ENCODE measurements at regions not wholly inside any gene's neighbourhood (a gene's known extent, or its start where the extent isn't known, plus 50 kb on each side); places are given as distances from the start of the nearest gene placed in this dataset.

DNA sequence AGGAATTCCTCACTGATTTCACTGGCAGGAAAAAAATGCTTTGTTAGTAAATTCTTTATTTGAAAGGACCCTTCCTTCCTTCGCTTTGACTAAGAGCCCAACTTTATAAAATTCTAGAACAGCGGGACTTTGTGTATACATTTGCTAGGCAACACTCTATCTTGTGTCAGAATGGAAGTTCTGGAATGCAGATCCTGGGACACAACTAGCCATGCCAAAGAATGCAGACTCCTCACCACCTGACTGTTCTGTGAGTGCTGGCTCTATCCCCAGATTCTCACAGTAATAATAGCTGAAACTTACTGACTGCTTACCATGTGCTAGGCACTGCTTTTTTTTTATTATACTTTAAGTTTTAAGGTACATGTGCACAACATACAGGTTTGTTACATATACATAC lies 73.3 kb upstream of the ZDHHC15 start (continued):
- TF ChIP-seq, protein P1, sequence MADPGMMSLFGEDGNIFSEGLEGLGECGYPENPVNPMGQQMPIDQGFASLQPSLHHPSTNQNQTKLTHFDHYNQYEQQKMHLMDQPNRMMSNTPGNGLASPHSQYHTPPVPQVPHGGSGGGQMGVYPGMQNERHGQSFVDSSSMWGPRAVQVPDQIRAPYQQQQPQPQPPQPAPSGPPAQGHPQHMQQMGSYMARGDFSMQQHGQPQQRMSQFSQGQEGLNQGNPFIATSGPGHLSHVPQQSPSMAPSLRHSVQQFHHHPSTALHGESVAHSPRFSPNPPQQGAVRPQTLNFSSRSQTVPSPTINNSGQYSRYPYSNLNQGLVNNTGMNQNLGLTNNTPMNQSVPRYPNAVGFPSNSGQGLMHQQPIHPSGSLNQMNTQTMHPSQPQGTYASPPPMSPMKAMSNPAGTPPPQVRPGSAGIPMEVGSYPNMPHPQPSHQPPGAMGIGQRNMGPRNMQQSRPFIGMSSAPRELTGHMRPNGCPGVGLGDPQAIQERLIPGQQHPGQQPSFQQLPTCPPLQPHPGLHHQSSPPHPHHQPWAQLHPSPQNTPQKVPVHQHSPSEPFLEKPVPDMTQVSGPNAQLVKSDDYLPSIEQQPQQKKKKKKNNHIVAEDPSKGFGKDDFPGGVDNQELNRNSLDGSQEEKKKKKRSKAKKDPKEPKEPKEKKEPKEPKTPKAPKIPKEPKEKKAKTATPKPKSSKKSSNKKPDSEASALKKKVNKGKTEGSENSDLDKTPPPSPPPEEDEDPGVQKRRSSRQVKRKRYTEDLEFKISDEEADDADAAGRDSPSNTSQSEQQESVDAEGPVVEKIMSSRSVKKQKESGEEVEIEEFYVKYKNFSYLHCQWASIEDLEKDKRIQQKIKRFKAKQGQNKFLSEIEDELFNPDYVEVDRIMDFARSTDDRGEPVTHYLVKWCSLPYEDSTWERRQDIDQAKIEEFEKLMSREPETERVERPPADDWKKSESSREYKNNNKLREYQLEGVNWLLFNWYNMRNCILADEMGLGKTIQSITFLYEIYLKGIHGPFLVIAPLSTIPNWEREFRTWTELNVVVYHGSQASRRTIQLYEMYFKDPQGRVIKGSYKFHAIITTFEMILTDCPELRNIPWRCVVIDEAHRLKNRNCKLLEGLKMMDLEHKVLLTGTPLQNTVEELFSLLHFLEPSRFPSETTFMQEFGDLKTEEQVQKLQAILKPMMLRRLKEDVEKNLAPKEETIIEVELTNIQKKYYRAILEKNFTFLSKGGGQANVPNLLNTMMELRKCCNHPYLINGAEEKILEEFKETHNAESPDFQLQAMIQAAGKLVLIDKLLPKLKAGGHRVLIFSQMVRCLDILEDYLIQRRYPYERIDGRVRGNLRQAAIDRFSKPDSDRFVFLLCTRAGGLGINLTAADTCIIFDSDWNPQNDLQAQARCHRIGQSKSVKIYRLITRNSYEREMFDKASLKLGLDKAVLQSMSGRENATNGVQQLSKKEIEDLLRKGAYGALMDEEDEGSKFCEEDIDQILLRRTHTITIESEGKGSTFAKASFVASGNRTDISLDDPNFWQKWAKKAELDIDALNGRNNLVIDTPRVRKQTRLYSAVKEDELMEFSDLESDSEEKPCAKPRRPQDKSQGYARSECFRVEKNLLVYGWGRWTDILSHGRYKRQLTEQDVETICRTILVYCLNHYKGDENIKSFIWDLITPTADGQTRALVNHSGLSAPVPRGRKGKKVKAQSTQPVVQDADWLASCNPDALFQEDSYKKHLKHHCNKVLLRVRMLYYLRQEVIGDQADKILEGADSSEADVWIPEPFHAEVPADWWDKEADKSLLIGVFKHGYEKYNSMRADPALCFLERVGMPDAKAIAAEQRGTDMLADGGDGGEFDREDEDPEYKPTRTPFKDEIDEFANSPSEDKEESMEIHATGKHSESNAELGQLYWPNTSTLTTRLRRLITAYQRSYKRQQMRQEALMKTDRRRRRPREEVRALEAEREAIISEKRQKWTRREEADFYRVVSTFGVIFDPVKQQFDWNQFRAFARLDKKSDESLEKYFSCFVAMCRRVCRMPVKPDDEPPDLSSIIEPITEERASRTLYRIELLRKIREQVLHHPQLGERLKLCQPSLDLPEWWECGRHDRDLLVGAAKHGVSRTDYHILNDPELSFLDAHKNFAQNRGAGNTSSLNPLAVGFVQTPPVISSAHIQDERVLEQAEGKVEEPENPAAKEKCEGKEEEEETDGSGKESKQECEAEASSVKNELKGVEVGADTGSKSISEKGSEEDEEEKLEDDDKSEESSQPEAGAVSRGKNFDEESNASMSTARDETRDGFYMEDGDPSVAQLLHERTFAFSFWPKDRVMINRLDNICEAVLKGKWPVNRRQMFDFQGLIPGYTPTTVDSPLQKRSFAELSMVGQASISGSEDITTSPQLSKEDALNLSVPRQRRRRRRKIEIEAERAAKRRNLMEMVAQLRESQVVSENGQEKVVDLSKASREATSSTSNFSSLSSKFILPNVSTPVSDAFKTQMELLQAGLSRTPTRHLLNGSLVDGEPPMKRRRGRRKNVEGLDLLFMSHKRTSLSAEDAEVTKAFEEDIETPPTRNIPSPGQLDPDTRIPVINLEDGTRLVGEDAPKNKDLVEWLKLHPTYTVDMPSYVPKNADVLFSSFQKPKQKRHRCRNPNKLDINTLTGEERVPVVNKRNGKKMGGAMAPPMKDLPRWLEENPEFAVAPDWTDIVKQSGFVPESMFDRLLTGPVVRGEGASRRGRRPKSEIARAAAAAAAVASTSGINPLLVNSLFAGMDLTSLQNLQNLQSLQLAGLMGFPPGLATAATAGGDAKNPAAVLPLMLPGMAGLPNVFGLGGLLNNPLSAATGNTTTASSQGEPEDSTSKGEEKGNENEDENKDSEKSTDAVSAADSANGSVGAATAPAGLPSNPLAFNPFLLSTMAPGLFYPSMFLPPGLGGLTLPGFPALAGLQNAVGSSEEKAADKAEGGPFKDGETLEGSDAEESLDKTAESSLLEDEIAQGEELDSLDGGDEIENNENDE (IDR thresholded peaks at IDR 0.05; ENCODE audit: insufficient replicate concordance, low read length) = no peak
- TF ChIP-seq, protein P2, sequence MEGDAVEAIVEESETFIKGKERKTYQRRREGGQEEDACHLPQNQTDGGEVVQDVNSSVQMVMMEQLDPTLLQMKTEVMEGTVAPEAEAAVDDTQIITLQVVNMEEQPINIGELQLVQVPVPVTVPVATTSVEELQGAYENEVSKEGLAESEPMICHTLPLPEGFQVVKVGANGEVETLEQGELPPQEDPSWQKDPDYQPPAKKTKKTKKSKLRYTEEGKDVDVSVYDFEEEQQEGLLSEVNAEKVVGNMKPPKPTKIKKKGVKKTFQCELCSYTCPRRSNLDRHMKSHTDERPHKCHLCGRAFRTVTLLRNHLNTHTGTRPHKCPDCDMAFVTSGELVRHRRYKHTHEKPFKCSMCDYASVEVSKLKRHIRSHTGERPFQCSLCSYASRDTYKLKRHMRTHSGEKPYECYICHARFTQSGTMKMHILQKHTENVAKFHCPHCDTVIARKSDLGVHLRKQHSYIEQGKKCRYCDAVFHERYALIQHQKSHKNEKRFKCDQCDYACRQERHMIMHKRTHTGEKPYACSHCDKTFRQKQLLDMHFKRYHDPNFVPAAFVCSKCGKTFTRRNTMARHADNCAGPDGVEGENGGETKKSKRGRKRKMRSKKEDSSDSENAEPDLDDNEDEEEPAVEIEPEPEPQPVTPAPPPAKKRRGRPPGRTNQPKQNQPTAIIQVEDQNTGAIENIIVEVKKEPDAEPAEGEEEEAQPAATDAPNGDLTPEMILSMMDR (IDR thresholded peaks at IDR 0.05; ENCODE audit: control extremely low read depth in 1 of 3, insufficient read depth in 1 of 3, low read depth in 1 of 3, low read length in 3 of 3) = no peak

Measured in H1 (cell line).